ENCODE measurements at regions not wholly inside any gene's neighbourhood (a gene's known extent, or its start where the extent isn't known, plus 50 kb on each side); places are given as distances from the start of the nearest gene placed in this dataset.

GRCh38 chr2:194545978-194546377, 1111.0 kb upstream of the SLC39A10 start:
- intact Hi-C loops (cut with micrococcal nuclease): loop anchor here (2.0 to 5.0 kb wide), 3 partner anchors 271 to 773 kb away; no protein-coding TSS in a partner anchor
- no peak overlapping the region for H3K27ac ChIP-seq (ENCODE audit: low read depth, low read length)
- H3K9me3 ChIP-seq (ENCODE audit: control insufficient read depth in 1 of 2, insufficient read depth in 1 of 2, low read depth in 1 of 2, low read length in 2 of 2): no peaks in the 10 kb centered on the region
- ChIA-PET POLR2A (no interaction called here), RAD21 (ENCODE audit: low non-redundant PET in 1 of 2, low total read pairs in 2 of 2, uncharacterized antibody in 2 of 2, unreplicated experiment in 2 of 2) (interaction anchor here in 1 of 2 experiments (0.6 kb wide), 1 partner anchor 607 kb away, joined by 3 read pairs; no protein-coding TSS in a partner anchor), CTCF (interaction anchor here (1.3 kb wide), 2 partner anchors 11 to 322 kb away, joined by 4 to 5 read pairs; no protein-coding TSS in a partner anchor)
- H3K36me3 ChIP-seq (ENCODE audit: control insufficient read depth in 1 of 2, insufficient read depth in 2 of 2, low read length in 2 of 2): no peaks in the 10 kb centered on the region
- DNase-seq (ENCODE audit: low read depth, low spot score): peak; percentile 2
- no peak overlapping the region for H3K9ac ChIP-seq (ENCODE audit: low read length)
- H4K20me1 ChIP-seq (ENCODE audit: insufficient read depth): no peaks in the 10 kb centered on the region
- no peak overlapping the region for H3K4me3 ChIP-seq (replicated peaks in 1 of 2; ENCODE audit: low read depth in 1 of 2, low read length in 2 of 2)
- no peak for TF ChIP-seq POLR2A (IDR thresholded peaks at IDR 0.05; ENCODE audit: borderline replicate concordance, extremely low read depth, insufficient read depth, insufficient read length)
- TF ChIP-seq POLR2AphosphoS5 (IDR thresholded peaks at IDR 0.05; ENCODE audit: low read depth, low read length): no peak
- TF ChIP-seq RAD21 (IDR thresholded peaks at IDR 0.05; ENCODE audit: low read depth): peak; percentile 69
- TF ChIP-seq, protein P1, sequence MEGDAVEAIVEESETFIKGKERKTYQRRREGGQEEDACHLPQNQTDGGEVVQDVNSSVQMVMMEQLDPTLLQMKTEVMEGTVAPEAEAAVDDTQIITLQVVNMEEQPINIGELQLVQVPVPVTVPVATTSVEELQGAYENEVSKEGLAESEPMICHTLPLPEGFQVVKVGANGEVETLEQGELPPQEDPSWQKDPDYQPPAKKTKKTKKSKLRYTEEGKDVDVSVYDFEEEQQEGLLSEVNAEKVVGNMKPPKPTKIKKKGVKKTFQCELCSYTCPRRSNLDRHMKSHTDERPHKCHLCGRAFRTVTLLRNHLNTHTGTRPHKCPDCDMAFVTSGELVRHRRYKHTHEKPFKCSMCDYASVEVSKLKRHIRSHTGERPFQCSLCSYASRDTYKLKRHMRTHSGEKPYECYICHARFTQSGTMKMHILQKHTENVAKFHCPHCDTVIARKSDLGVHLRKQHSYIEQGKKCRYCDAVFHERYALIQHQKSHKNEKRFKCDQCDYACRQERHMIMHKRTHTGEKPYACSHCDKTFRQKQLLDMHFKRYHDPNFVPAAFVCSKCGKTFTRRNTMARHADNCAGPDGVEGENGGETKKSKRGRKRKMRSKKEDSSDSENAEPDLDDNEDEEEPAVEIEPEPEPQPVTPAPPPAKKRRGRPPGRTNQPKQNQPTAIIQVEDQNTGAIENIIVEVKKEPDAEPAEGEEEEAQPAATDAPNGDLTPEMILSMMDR (IDR thresholded peaks at IDR 0.05 in 2 of 3, conservative IDR thresholded peaks at IDR 0.05 in 1 of 3; ENCODE audit: borderline replicate concordance in 1 of 3, insufficient read depth in 1 of 3, low read depth in 2 of 3, low read length in 2 of 3): peak in 2 of 3 experiments; percentile 41 to 49; a peak in 2 of 6 replicates
- no peak for TF ChIP-seq CEBPB (IDR thresholded peaks at IDR 0.05; ENCODE audit: low read depth)
- TF ChIP-seq, protein P2, sequence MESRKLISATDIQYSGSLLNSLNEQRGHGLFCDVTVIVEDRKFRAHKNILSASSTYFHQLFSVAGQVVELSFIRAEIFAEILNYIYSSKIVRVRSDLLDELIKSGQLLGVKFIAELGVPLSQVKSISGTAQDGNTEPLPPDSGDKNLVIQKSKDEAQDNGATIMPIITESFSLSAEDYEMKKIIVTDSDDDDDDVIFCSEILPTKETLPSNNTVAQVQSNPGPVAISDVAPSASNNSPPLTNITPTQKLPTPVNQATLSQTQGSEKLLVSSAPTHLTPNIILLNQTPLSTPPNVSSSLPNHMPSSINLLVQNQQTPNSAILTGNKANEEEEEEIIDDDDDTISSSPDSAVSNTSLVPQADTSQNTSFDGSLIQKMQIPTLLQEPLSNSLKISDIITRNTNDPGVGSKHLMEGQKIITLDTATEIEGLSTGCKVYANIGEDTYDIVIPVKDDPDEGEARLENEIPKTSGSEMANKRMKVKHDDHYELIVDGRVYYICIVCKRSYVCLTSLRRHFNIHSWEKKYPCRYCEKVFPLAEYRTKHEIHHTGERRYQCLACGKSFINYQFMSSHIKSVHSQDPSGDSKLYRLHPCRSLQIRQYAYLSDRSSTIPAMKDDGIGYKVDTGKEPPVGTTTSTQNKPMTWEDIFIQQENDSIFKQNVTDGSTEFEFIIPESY (IDR thresholded peaks at IDR 0.05; ENCODE audit: extremely low read depth, insufficient replicate concordance, low read length): no peak
- TF ChIP-seq ATF3 (IDR thresholded peaks at IDR 0.05): no peak
- no peak for TF ChIP-seq ZFX (IDR thresholded peaks at IDR 0.05)
- H3K4me2 ChIP-seq (ENCODE audit: low read length): no peak overlapping the region
- no peak for ATAC-seq
- no peaks in the 10 kb centered on the region for H3K27me3 ChIP-seq (ENCODE audit: insufficient read depth, low read length)
- no peaks in the 10 kb centered on the region for H3K9me2 ChIP-seq (ENCODE audit: insufficient read depth)
- no TSS peak for BruUV-seq (replicated peaks)
- peak overlapping the region; percentile 86 for H2AFZ ChIP-seq (ENCODE audit: low read depth, low read length, poor library complexity, severe bottlenecking)
- no peaks in the 10 kb centered on the region for H3K79me2 ChIP-seq (ENCODE audit: insufficient read depth, low read length)
- peaks cover 0 to 7% of the 10 kb centered on the region in 2 experiments; a peak in 1 of 4 replicates for H3K4me1 ChIP-seq (ENCODE audit: control insufficient read depth in 1 of 2, insufficient read depth in 2 of 2, low read length in 2 of 2)

All from HCT116 (cell line).